GM23248 (cell line): ENCODE measurements at regions not wholly inside any gene's neighbourhood (a gene's known extent, or its start where the extent isn't known, plus 50 kb on each side); places are given as distances from the start of the nearest gene placed in this dataset.

Experiments used
- EZH2 ChIP-seq: fragments of 200-600 bp; sonication (generic); IDR thresholded peaks from 2 replicates; pipeline ENCODE4 v1.6.1; 2018; ENCODE audit warnings: antibody characterized with exemption, mild to moderate bottlenecking; ENCODE audit not compliant: insufficient read depth, poor library complexity, severe bottlenecking
- EZH2phosphoT487 ChIP-seq: fragments of 200-600 bp; sonication (generic); IDR thresholded peaks from 2 replicates; pipeline ENCODE4 v1.6.1; 2018; ENCODE audit warnings: antibody characterized with exemption, moderate library complexity, mild to moderate bottlenecking, low read depth; ENCODE audit not compliant: insufficient read depth

DNA sequence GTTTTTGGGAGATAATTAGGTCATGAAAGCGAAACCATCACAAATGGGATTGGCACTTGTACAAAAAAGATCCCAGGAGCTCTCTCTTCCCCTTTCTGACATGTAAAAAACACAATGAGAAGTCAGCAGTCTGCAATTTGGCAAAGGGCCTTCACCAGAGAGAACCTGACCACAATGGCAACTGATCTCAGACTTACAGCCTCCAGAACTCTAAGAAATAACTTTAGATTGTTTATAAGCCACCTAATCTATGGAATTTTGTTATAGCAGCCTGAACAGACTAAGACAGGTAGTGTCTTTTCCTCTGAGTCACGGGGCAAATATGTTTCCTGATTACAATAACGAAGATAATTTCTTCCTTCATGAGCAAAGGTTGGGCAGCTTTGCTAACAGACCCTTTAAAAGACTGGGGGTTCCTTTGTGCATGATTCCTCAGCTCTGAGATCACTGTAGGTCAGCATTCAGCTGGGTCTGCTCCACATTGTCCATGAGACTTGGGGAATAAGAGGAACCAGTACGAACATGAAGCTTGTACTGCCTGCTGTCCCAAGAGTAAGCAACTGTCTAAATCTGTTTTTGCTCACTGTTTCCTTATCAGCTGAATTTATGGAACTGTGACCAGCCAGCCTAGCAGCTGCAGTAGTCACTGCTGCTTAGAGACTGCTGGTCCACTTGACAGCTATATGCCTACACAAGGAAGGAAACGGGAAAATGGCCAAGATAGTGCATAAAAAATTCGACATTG, 191.6 kb downstream of the ANAPC10 start:
- no peak for TF ChIP-seq EZH2phosphoT487
- TF ChIP-seq EZH2 = no peak
